ENCODE measurements at regions not wholly inside any gene's neighbourhood (a gene's known extent, or its start where the extent isn't known, plus 50 kb on each side); places are given as distances from the start of the nearest gene placed in this dataset.

DNA sequence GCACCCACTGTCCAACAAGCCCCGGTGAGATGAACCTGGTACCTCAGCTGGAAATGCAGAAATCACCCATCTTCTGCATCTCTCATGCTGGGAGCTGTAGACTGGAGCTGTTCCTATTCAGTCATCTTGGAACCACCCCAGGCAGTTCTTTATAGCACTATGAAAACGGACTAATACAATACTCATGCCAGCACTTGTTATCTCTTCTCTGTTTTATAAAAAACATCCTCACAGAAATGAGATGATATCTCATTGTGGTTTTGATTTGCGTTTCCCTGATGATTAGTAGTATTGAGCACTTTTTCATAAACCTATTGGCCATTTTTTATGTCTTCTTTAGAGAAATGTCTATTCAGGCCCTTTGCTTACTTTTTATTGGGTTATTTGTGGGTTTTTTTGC lies 156.2 kb upstream of the ARPP21 start:
- Histone ChIP-seq H3K4me1 (ENCODE audit: control insufficient read depth, insufficient read depth, low read length) (no peaks in the 10 kb centered on the region), H3K9me3 (ENCODE audit: control insufficient read depth, insufficient read depth, low read depth, low read length) (no peaks in the 10 kb centered on the region), H3K27me3 (ENCODE audit: control insufficient read depth, insufficient read depth, low read length) (no peaks in the 10 kb centered on the region), H3K4me3 (ENCODE audit: low read depth in 2 of 2, low read length in 2 of 2) (no peak overlapping the region), H3K36me3 (ENCODE audit: control insufficient read depth, insufficient read depth, low read length) (no peaks in the 10 kb centered on the region; the same call in 1 of the 2 replicates), H3K27ac (ENCODE audit: low read length) (no peak overlapping the region)
- no peak for DNase-seq (ENCODE audit: low read depth, low spot score)
- ChIA-PET CTCF (no interaction called here), POLR2A (no interaction called here)
- TF ChIP-seq REST (IDR thresholded peaks at IDR 0.05; ENCODE audit: insufficient read depth in 1 of 2, low read depth in 2 of 2, low read length in 1 of 2) (no peak), SIN3A (IDR thresholded peaks at IDR 0.05; ENCODE audit: borderline replicate concordance, insufficient read depth, low read depth, low read length) (no peak), CTCF (IDR thresholded peaks at IDR 0.05) (no peak), TCF7L2 (IDR thresholded peaks at IDR 0.05; ENCODE audit: low read depth, low read length) (no peak), POLR2AphosphoS5 (IDR thresholded peaks at IDR 0.05; ENCODE audit: low read depth, low read length) (no peak)
- intact Hi-C loops (cut with micrococcal nuclease; ENCODE audit: unreplicated experiment), result no loop called here
- no TSS peak for BruUV-seq (replicated peaks)
- no peak for ATAC-seq
- in situ Hi-C loops (cut with HindIII; ENCODE audit: low pct_unique_long_range_greater_than_20kb, low sequenced_read_pairs), result no loop called here

GRCh38 chr3:35484929-35485530 lies 154.3 kb upstream of the ARPP21 start:
- no peaks in the 10 kb centered on the region for H3K27me3 ChIP-seq (ENCODE audit: control insufficient read depth, insufficient read depth, low read length)
- H3K4me1 ChIP-seq (ENCODE audit: control insufficient read depth, insufficient read depth, low read length), result no peaks in the 10 kb centered on the region
- DNase-seq (ENCODE audit: low read depth, low spot score) (no peak), ATAC-seq (no peak)
- ChIA-PET CTCF (no interaction called here), POLR2A (no interaction called here)
- no TSS peak for BruUV-seq (replicated peaks)
- H3K9me3 ChIP-seq (ENCODE audit: control insufficient read depth, insufficient read depth, low read depth, low read length), result no peaks in the 10 kb centered on the region
- in situ Hi-C loops (cut with HindIII; ENCODE audit: low pct_unique_long_range_greater_than_20kb, low sequenced_read_pairs) (no loop called here), intact Hi-C loops (cut with micrococcal nuclease; ENCODE audit: unreplicated experiment) (no loop called here)
- TF ChIP-seq REST (IDR thresholded peaks at IDR 0.05; ENCODE audit: insufficient read depth in 1 of 2, low read depth in 2 of 2, low read length in 1 of 2) (no peak), TCF7L2 (IDR thresholded peaks at IDR 0.05; ENCODE audit: low read depth, low read length) (no peak), CTCF (IDR thresholded peaks at IDR 0.05) (no peak), SIN3A (IDR thresholded peaks at IDR 0.05; ENCODE audit: borderline replicate concordance, insufficient read depth, low read depth, low read length) (no peak), POLR2AphosphoS5 (IDR thresholded peaks at IDR 0.05; ENCODE audit: low read depth, low read length) (no peak)
- H3K27ac ChIP-seq (ENCODE audit: low read length), result no peak overlapping the region
- H3K36me3 ChIP-seq (ENCODE audit: control insufficient read depth, insufficient read depth, low read length), result no peaks in the 10 kb centered on the region; the same call in 1 of the 2 replicates
- H3K4me3 ChIP-seq (ENCODE audit: low read depth in 2 of 2, low read length in 2 of 2), result no peak overlapping the region
